NCI-H1436 treated with DMSO at 0.1 percent for 48 hours (cell line): ENCODE measurements at regions not wholly inside any gene's neighbourhood (a gene's known extent, or its start where the extent isn't known, plus 50 kb on each side); places are given as distances from the start of the nearest gene placed in this dataset.
A peak's percentile ranks its signal among the peaks of the same experiment; 100 is the strongest.
"Not testable (repeated sequence)": the region's sequence is repeated elsewhere in the genome, so short reads cannot be mapped to it uniquely, and the experiment has no call there.

Experiments
- DNase-seq: peaks from one replicate; lab custom pipeline; 2025; lab: John Stamatoyannopoulos, UW

DNA sequence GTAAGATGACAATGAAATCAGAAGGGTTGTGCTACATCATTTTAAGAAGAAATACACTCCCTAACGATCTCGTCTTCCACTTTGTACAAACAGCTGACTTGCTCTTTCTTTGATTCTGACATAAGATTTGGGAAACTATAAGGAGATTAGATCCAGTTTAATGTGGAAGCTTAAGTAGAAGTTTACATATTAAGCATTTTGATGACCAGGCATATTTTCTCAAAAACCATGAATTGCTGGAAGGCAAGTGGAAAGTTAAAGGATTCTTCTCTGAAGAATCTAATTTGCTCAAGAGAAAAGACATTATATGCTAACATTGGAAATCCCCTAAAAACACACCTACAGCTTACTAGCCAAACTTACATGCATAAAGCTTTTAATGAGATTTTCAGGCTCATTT, 531.9 kb upstream of the PTPRD start:
- no peak for DNase-seq

DNA sequence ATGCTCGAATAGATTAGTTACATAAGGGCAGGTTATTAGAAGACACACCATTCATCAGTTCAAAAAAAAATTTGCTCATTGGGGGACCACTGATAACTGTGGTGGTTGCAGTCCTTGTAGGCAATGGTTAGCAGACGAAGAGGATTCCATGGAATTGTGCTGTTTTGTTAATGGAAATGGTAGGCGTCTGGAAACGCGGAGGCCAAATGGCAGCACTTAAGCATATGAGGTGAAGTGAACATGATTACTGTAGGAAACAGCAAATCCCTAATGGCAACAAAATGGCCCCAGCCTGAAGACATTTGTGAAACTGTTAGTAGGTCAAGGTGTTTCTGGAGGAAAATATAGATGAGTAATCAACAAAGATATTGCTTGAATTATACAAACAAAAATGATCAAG, 535.4 kb upstream of the PTPRD start:
- DNase-seq, result no peak

DNA sequence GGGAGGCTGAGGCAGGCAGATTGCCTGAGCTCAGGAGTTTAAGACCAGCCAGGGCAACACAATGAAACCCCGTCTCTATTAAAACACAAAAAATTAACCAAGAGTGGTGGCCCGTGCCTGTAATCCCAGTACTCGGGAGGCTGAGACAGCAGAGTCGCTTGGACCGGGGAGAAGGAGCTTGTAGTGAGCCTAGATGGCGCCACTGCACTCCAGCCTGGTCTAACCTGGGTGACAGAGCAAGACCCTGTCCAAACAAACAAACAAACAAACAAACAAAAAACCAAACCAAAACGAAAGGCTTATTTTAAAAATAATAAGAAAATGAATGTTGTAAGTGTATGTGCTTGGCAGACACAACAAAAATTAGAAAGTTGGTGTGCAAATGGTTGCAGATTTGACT, 536.3 kb upstream of the PTPRD start:
- no peak for DNase-seq

DNA sequence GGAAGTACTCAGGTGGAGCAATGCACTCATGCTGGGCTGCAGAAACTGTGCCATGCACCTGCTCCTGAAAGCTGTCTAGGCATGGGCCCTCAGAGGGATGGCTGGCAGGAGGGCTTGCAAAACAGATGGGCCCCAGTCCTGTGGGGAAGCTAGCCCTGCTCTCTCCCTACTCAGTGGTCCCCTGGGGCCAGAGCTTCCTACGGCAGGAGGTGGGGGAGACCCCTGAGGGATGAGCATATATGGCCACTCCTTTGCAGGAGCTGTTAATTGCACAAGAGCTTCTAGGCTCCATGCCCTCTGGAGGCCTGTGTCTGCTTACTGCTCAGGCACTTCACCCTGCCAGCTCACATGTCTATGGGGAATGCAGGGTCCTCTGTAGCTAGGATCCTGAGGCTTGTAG, 545.3 kb upstream of the PTPRD start:
- no peak for DNase-seq

DNA sequence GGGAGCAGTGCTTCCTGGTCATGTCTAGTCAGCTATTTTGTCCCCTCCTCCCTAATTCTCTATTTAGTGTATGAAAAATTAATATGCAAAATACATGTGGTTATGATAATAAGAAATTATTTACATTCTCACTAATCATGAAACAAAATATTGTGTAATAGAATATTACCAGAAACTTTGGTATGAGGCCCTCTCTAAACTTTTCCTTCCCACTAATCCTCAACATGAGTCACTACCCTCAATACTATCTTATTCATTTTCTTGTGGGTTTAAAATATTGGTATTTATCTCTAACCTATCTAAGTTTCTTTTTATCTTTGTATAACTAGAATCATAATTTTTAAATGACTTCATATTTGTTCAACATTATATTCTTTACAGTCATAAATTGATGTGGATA, 545.9 kb upstream of the PTPRD start:
- DNase-seq, result no peak

DNA sequence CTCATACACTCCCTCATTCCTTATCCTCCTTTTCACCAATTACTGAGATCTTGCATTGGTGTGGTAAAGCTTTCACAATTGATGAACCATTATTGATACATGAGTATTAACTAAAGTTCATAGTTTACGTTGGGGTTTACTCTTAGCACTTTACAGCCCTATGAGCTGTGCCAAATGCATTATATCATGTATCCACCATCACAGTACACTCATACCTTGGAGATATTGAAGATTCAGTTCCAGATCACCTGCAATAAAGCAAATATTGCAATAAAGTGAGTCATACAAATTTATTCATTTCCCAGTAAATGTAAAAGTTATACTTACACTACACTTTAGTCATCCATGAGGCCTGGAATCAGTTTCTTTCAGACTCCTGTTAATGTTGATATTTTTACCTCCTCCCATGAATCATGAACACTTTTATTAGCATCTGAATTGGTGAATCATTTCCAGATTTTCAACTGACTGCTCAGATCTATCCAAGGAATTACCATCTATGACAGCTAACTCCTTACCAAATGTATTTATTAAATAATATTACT, 546.6 kb upstream of the PTPRD start:
- no peak for DNase-seq

DNA sequence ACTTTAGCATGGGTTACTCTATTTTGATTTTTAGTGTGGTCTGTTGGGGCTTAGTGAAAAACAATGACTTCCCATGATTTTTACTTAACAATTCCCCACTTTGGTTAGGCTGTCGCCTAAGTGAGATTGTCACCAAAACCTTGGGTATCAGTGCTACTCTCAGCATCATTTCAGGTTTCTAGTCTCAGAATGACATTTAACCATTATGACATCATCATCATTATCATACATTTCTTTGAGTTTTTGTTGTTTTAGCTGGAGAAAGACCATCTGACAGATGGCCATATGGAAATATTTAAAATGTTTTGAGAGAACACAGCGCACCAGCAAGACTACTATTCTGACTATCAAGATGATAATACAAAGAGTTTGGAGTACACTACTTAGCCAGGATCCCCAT, 551.0 kb upstream of the PTPRD start:
- no peak for DNase-seq

DNA sequence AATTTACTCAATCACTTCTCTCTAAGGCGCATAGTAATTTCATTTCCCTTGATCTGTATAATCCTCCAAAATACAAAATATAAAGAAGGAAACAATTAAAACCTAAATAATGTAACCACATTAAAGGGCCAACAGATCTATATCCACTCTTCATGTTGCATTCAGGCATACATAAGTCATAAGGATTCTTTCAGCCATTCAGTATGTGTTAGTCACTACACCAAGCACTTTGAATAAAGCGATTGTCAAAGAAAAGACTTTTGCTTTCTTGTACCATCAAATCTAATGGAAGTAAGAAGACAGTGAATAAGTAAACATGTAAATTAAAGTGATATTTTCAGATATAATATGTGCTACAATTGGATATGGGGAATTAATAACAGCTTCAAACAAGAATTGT, 569.2 kb upstream of the PTPRD start:
- DNase-seq, result no peak

DNA sequence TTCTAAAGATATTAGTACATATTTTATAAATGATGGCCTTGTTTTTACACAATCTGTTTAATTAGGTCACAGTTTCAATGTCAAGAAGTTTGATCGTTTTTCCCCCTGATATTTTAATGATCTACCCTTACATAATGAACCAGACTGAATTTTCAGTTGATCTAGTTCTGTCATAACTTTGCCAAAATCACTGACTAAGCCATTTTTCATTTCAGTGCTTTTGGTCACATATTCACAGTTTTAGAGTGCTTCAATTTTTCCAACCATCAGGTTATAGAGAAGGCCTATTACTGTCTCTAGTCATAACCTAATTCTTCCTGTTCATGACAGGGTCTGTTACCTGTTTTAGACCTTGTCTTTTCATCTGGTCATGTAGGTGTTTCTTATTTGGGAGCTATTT, 577.9 kb upstream of the PTPRD start:
- DNase-seq, result no peak

DNA sequence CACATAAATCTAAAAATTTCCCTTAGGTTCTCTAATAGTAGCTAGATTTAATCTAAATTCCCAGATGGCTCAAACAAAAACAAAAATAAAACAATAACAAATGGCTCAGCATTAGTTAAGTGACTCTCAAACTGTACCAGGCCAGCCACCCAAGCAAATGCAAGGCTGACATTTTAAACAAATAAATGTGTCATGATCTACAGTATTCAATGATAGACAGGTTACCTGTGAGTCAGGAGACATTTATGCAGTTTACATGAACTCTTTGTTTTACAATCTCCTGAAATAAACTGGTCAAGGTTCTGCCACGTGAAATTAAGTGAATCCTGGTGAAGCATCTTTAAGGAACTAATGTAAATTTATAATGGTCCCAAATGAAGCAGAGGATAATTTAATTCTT, 580.2 kb upstream of the PTPRD start:
- no peak for DNase-seq

DNA sequence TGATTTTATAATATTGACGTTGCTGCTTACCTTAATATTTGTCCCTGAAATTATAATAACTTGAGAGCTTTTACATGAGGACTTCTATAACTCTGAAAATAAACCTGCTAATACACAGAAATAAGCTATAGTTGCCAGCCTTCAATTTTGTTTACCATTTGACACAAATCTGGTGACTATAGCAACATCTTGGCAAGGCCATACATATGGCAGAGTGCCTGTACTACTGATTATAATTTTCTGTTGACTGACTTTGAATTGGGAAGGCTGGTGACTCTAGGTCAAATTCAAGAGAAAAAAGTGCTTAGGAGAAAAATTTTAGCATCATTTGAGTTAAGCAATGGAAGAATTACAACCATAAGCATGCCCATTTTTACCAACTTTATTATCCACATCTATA, 581.4 kb upstream of the PTPRD start:
- DNase-seq, result no peak

DNA sequence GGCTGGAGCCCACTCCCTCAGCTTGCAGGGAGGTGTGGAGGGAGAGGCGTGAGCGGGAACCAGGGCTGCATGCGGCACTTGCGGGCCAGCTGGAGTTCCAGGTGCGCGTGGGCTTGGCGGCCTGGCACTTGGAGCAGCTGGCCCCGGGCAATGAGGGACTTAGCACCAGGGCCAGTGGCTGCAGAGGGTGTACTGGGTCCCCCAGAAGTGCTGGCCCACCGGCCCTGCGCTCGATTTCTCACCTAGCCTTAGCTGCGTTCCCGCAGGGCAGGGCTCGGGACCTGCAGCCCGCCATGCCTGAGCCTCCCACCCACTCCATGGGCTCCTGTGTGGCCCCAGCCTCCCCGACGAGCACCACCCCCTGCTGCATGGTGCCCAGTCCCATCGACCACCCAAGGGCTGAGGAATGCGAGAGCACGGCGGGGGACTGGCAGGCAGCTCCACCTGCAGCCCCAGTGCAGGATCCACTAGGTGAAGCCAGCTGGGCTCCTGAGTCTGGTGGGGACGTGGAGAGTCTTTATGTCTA, 584.1 kb upstream of the PTPRD start:
- DNase-seq, result not testable (repeated sequence)

DNA sequence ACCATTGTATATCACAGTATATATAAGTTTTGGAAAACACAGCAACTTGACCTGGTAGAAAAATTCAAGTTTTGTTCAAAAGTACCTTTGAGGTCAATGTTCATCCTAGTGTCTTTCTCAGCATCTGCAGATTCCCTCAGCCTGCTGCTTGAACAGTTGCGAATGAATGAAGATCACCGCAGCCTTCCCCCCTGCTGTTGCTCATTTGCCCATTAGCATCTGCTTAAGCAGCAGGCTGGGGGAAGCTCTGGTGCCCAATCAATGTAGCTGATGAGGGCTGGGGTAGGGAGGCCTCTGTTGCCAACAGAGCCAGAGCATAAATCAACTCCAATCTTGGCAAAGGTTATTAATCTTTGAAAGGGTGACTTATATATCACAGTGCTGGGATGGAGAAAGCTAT, 586.5 kb upstream of the PTPRD start:
- no peak for DNase-seq

DNA sequence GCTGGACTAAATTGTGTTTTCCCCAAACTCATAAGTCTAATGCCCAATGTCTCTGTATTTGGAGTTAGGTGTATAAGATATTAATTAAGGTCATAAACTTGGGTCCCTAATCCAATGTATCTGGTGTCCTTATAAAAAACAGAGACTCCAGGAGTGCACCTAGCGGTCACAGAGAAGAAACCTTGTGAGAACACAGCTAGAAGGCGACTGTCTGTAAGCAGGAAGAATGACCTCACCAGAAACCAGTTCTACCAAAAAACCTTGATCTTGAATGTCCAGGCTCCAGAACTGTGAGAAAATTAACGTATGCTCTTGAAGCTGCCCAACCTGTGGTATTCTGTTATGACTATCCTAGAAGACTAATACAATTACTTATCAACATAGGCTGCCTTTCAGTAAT, 591.7 kb upstream of the PTPRD start:
- DNase-seq, result no peak

DNA sequence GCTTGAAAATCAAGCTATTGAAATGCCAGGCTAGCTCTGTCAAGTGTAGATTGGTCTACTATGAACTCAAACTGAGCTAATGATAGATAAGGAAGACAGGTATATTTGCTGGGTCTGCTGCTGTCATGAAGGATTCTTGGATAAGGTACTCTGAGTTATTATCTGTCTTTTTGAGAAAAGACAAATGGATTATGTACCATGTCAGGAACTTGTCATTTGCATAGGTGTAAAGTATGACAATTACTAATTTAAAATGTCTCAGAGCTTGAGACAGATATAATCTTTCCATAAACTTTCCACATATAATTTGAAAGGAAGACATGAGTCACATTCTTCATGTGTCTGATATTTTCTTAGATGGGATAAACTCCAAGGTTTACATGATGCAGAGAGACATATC, 594.1 kb upstream of the PTPRD start:
- no peak for DNase-seq

DNA sequence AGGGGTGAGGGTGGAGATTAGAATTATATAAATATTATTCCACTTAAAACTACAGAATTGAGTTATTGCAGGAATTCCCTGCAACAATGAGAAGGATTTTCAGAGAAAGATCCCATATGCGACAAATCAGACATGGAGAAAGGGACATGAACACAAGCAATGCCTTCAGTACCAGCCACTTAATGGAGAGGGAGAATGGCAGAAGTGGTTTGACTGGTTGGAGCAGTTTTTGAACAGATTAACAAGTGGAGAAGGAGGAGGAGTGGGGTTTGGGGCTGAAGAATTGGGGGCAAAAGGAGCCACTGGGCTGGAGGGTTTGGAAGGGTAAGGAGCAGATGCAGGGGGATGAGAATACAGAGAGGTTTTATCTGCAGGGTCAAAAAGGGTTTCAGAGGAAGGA, 620.9 kb upstream of the PTPRD start:
- no peak for DNase-seq

DNA sequence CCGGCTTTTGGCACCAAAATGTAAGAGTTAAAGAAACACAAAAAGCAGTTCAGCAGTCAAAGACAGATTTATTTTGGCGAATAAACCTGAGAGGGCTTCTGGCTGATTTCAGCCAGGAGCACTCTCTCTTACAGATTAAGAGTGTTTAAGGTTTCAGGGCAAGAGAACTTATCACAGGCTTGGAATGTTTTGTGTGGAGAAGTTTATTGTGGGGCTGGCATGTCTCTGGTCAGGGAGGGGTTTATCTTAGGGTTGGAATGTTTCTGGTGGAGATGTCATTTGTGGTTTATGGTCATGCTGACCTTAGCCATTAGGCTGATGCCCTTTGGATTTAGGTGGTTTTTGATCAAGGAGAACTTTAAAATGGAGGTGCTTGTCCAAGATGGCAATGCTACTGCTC, 622.3 kb upstream of the PTPRD start:
- no peak for DNase-seq

DNA sequence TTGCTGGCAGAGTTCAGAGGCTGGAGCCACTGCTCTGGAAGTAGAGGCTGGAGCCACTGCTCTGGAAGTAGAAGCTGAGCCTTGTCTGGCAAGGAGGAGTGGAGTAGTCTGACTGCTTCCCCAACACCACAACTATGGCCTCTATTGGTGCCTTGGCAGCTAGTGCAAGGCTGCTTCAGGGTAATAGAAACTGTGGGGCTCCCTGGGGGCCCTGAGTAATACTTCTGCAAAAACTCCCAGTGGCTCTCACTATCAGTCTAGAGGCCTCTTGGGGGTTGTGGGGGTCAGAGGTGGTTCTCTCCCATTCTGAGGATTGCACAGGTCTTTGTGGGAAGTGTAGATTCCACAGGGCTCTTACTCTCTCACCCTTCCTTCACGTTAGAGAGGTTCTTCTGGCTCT, 629.0 kb upstream of the PTPRD start:
- DNase-seq, result no peak

DNA sequence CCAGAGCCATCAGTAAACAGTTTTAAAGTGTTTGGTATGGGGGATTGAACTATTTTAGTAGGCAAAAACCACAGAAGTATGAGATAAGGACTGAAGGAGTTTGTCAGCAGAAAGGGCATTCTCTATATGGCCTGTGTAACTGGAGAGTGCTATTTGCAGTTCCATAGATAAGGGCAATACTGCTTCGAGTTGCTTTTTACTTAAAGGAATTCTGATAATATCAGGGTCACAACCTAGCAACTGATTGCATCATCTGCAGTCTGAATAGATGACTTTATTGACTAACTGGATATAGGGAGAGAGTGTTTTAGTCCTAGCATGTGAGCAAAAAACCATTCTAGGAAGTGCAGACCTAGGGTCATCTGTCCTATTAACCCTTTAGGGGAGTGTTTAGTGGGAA, 645.2 kb upstream of the PTPRD start:
- no peak for DNase-seq

DNA sequence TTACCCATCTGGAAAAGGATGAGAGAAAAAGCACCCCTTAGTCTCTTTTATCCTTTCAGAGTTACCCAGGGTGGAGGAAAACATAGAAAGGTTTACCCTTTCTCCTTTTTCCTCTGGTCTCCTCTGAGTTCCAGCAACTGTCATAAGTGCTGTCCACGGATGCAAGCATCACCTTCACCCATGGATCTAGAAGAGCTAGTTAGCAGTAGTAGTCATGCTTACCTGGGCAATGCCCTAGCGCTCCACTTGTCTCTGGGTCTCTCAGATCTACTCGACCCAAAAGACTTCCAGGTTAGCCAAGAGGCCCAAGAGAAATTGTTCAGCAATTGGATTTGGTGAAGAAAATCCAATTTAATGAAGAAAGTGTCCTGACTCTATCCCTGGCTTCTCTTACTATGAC, 656.2 kb upstream of the PTPRD start:
- no peak for DNase-seq

DNA sequence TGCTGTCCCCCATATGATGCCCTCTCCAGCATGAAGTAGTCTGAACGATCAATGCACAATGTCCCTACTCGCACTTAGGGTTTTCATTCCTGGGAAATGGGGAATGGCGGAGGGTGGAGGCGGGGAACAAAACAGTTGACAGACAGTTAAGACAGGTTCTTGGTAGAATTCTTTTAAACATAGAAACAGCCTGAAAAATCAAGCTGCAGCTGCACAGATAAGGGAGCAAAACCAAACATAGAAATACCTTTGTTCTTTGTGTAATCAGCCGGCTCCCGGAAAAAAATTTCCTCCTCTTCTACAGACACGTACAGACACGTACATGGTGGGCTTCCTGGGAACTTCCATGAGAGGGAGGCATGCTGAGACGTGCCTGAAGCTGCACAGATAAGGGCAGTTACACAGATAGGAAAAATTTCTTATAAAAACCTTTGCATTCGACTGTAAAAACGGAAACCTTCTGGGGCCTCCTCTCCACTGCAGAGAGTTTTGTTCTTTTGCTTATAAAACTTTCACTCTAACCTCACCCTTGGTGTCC, 662.4 kb upstream of the PTPRD start:
- no peak for DNase-seq

DNA sequence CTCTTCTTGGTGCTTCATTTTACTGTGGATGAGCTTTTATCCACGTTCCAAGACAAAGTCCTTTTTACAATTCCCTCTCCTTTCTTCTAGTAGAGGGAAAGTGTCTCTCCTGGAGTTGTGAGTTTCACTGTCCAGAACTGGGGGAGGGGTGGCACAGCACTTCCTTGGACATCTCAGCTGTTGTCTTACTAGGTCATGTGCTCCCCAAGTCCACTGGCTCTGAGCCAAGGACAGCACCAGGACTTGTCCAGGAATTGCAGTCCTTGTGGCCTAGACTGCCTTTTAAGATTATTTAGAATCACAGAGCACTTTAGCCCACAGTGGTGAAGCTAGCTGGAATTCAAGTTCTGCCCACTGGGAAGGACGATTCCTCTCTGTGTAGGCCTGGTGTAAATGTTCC, 700.2 kb upstream of the PTPRD start:
- no peak for DNase-seq

DNA sequence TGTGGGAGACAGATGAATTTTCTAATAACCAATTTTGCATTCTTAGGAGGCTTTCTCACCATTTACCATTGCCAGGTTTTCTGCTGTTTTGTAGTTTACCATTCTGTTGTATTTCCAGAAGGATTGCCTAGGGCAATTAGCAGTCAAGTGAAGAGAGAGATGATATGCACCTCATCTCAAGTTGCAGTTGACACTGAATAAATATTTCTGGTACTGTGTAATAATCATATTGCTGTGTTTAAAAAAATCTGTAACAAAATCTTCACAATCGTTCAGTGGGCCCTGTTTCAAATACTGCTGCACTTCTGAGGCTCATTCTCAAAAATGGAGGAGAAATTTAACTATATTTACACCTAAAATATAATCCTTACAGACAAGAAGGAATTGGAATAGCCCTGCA, 706.1 kb upstream of the PTPRD start:
- no peak for DNase-seq

DNA sequence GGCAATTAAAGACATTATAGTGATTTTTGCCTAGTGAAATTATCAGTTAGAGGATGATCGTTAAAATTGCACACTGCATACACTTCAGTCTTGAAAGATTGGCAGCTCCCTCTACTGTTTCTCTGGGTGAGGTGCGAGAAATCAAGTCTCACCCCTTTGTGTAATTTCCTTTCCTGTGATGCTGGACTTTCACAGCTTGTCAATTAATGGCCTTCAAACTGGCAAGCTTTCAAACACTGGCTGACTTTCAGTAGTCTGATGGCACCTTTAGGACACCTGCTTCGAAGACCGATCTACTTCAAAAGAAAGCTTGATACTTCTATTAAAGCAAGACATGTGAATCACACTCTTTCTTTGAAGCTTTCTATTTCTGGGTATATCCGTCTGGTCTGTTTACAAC, 706.7 kb upstream of the PTPRD start:
- DNase-seq, result peak; percentile 63

DNA sequence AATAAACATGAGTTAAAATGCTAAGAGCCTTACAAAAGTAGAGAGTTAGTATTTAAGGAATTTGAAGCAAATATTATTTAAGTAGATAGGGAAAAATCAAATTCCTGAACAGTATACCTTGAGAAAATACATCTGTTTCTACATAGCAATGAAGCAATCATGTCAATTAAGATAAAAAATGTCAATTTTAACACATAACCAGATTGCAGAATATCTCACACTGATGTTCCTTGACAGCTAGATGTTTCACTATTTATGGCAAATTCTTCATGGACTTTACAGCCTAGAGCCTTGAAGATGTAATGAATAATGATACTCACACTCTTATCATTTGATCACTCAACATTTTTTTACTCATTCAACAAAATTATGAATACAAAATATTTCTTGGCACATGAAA, 708.2 kb upstream of the PTPRD start:
- no peak for DNase-seq
